Activated CD8-positive, alpha-beta T cell treated with anti-CD3 and anti-CD28 coated beads for 36 hours (primary cell): ENCODE measurements at regions not wholly inside any gene's neighbourhood (a gene's known extent, or its start where the extent isn't known, plus 50 kb on each side); places are given as distances from the start of the nearest gene placed in this dataset.

ENCODE experiments used
- ATAC-seq: fragments of 200-7000 bp; cut with Tn5 transposase; one replicate; pipeline ENCODE4 v1.10.0; 2021; ENCODE audit warnings: mild to moderate bottlenecking, moderate library complexity
- CTCF ChIA-PET: fragments of 350-600 bp; sonication (Branson Sonifier 250); formaldehyde crosslinking; loops from one replicate; lab custom pipeline; 2021; ENCODE audit warnings: antibody characterized with exemption; lab: Charles Lee
- POLR2A ChIA-PET: fragments of 350-600 bp; sonication (Branson Sonifier 250); formaldehyde crosslinking; loops from one replicate; lab custom pipeline; 2021; ENCODE audit warnings: antibody characterized with exemption; lab: Charles Lee
- DNase-seq: peaks from one replicate; pipeline ENCODE4 v3.0.0-alpha.2; 2020
- H3K27ac Mint-ChIP-seq: one replicate; pipeline ENCODE4 v1.8.0; 2021; ENCODE audit warnings: mild to moderate bottlenecking, mixed read lengths
- H3K27me3 Mint-ChIP-seq: one replicate; pipeline ENCODE4 v1.8.0; 2021; ENCODE audit warnings: mixed read lengths
- H3K36me3 Mint-ChIP-seq: one replicate; pipeline ENCODE4 v1.8.0; 2021; ENCODE audit warnings: low read depth, mixed read lengths
- H3K4me1 Mint-ChIP-seq: one replicate; pipeline ENCODE4 v1.8.0; 2021; ENCODE audit warnings: low read depth, mixed read lengths
- H3K4me3 Mint-ChIP-seq: one replicate; pipeline ENCODE4 v1.8.0; 2021; ENCODE audit warnings: mild to moderate bottlenecking, moderate library complexity, mixed read lengths
- H3K9me3 Mint-ChIP-seq: one replicate; pipeline ENCODE4 v1.8.0; 2021; ENCODE audit warnings: mixed read lengths
- CTCF ChIP-seq: fragments of 200-600 bp; IDR thresholded peaks from one replicate; pipeline ENCODE4 v1.8.0; 2022; ENCODE audit warnings: antibody characterized with exemption, mild to moderate bottlenecking
- intact Hi-C: fragments of 100-400 bp; cut with micrococcal nuclease; formaldehyde crosslinking; loops from one replicate; pipeline ENCODE4 v1.10.0; 2022

GRCh38 chr6:156598855-156599180 lies 178.4 kb upstream of the ARID1B start:
- H3K4me1 Mint-ChIP-seq, result no peaks in the 10 kb centered on the region
- H3K36me3 Mint-ChIP-seq, result no peaks in the 10 kb centered on the region
- H3K4me3 Mint-ChIP-seq, result no peak overlapping the region
- DNase-seq, result no peak
- intact Hi-C loops, result no loop called here
- peaks cover 2% of the 10 kb centered on the region for H3K27me3 Mint-ChIP-seq
- POLR2A ChIA-PET, result no interaction called here
- ATAC-seq, result no peak
- H3K9me3 Mint-ChIP-seq, result no peaks in the 10 kb centered on the region
- no peak overlapping the region for H3K27ac Mint-ChIP-seq
- CTCF ChIA-PET, result no interaction called here
- no peak for TF ChIP-seq CTCF

- Mint-ChIP-seq H3K27me3 (peaks cover 2% of the 10 kb centered on the region), H3K36me3 (no peaks in the 10 kb centered on the region), H3K4me3 (no peak overlapping the region), H3K27ac (no peak overlapping the region), H3K9me3 (no peaks in the 10 kb centered on the region), H3K4me1 (no peaks in the 10 kb centered on the region)
- POLR2A ChIA-PET, result no interaction called here
- CTCF ChIA-PET, result no interaction called here
- no peak for TF ChIP-seq CTCF
- intact Hi-C loops, result no loop called here
- ATAC-seq, result no peak
- DNase-seq, result no peak
These were observed 178.9 kb upstream of the ARID1B start for GRCh38 chr6:156598071-156598854.

GRCh38 chr6:156597095-156597494 lies 180.1 kb upstream of the ARID1B start:
- intact Hi-C loops, result no loop called here
- ATAC-seq (no peak), DNase-seq (no peak)
- TF ChIP-seq CTCF, result no peak
- CTCF ChIA-PET, result no interaction called here
- no peak overlapping the region for H3K27ac Mint-ChIP-seq
- H3K36me3 Mint-ChIP-seq, result no peaks in the 10 kb centered on the region
- no peak overlapping the region for H3K4me3 Mint-ChIP-seq
- peaks cover 2% of the 10 kb centered on the region for H3K27me3 Mint-ChIP-seq
- POLR2A ChIA-PET, result no interaction called here
- H3K9me3 Mint-ChIP-seq, result no peaks in the 10 kb centered on the region
- no peaks in the 10 kb centered on the region for H3K4me1 Mint-ChIP-seq

GRCh38 chr6:156595476-156595875 lies 181.7 kb upstream of the ARID1B start:
- TF ChIP-seq CTCF, result no peak
- CTCF ChIA-PET, result interaction anchor here (1.1 kb wide), 1 partner anchor 64 kb away, joined by 3 read pairs; no protein-coding TSS in a partner anchor

GRCh38 chr6:156593893-156594292 lies 183.3 kb upstream of the ARID1B start:
- ATAC-seq, result no peak
- intact Hi-C loops, result no loop called here

More at GRCh38 chr6:156595476-156595875, 181.7 kb upstream of the ARID1B start:
- no peak for ATAC-seq
- H3K4me1 Mint-ChIP-seq, result no peaks in the 10 kb centered on the region
- H3K4me3 Mint-ChIP-seq, result no peak overlapping the region
- no peaks in the 10 kb centered on the region for H3K9me3 Mint-ChIP-seq
- peaks cover 4% of the 10 kb centered on the region for H3K27me3 Mint-ChIP-seq
- POLR2A ChIA-PET, result no interaction called here
- DNase-seq, result no peak
- H3K36me3 Mint-ChIP-seq, result no peaks in the 10 kb centered on the region
- H3K27ac Mint-ChIP-seq, result no peak overlapping the region
- intact Hi-C loops, result no loop called here

More at GRCh38 chr6:156593893-156594292, 183.3 kb upstream of the ARID1B start:
- Mint-ChIP-seq H3K9me3 (no peaks in the 10 kb centered on the region), H3K4me3 (no peak overlapping the region), H3K4me1 (no peaks in the 10 kb centered on the region), H3K27me3 (peaks cover 4% of the 10 kb centered on the region), H3K27ac (no peak overlapping the region), H3K36me3 (no peaks in the 10 kb centered on the region)
- DNase-seq, result no peak
- POLR2A ChIA-PET, result no interaction called here
- CTCF ChIA-PET, result no interaction called here
- TF ChIP-seq CTCF, result no peak
